SIG-M5 (cell line): ENCODE measurements at regions not wholly inside any gene's neighbourhood (a gene's known extent, or its start where the extent isn't known, plus 50 kb on each side); places are given as distances from the start of the nearest gene placed in this dataset.

Experiments used
- DNase-seq: peaks from one replicate; lab custom pipeline; 2025; lab: John Stamatoyannopoulos, UW

GRCh38 chr17:14813649-14814370 is 451.3 kb downstream of the PMP22 start:
- no peak for DNase-seq

DNA sequence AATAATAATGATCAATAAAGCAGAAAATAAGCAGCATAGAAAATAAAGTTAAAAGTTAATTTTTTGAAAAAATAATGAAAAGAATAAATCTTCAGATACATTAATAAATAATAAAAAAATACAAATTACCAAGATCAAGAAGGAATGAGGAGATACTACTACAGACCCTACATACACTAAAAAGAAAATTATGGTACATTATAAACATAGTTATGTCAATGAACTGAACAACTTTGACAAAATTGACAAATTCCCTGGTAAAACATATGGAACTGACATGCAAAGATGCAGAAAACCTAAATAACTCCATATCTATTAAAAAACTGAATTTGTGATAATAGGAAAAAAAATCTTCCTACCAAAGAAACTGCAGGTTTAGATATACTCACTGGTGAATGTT is 456.7 kb downstream of the PMP22 start:
- DNase-seq = no peak

- DNase-seq = no peak
Measured at GRCh38 chr17:14805348-14805747, 459.8 kb downstream of the PMP22 start.

DNA sequence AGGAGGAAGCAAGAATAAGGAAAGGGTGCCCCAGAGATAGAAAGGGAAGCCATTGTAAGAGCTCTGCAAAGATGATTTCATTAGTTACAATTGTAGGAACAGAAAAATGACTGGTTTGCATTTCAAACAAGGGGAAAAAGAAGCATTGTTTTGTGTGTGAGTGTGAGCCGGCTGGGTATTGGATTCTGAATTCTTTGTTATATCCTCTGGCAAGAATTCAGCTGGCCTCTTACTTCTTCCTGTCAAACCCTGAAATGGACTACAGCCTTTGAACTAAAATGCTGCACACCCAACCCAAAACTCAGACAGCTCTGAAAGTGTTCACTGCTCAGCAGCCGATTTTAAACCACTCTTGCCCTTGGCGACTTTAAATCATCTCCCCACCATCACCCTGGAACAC is 461.3 kb downstream of the PMP22 start:
- DNase-seq = no peak

DNA sequence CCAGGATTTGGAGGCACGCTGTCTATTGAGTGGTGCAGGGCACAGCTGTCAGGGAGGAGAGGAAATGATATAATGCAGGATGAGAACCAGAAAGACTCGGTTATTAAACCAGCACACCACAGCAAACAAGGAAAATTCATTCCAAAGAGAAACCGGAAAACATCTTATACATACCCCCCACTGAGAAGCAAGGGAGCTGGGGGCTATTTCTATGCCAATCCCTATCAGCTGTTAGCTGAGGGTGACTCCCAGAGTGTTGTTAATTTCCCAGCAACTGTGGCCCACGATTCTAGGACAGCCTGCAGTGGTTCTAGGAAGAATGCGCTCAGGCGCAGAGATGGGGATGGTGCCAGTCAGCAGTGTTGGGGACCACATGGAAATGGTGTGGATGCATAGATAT is 467.3 kb downstream of the PMP22 start:
- DNase-seq = no peak

DNA sequence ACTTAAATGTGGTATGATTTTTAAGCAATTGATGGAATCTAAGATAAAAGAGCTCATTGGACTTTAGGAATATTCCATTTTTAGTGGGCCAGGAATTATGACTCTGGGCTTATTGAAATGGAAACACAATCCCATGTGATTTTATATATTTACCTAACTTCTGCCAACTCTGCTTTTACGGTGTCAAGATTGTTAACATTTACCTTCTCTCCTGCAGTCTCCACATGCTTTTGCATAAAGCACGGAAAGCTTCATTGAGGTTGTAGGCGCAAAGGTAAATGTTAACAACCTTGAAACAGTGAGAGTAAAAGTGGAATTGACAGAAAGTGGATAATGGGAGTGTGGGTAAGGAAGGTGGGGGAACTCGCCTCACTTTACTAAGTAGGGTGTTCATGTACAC is 468.1 kb downstream of the PMP22 start:
- DNase-seq = no peak

DNA sequence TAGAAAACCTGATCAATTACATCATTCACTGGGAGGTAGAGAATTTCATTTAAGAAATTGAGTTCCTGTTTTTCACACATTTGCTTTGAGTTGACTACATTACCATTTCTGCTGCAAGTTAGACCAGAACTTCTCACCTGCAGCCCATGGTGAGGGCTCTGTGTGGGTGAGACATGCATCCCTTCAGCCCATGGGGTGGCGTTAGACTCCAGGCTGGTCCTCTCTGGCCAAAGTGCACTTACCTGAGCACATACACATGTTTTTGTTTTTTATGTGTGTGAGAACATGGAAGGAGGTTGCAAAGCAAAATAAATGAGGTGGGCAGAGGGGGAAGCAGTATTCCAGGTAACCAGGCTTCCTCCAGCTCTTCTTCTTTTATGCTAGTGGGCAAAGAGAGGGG is 470.2 kb downstream of the PMP22 start:
- DNase-seq = no peak

GRCh38 chr17:14793237-14793636 is 471.9 kb downstream of the PMP22 start:
- no peak for DNase-seq

- DNase-seq = no peak
Measured at GRCh38 chr17:14792746-14793145, 472.4 kb downstream of the PMP22 start.

DNA sequence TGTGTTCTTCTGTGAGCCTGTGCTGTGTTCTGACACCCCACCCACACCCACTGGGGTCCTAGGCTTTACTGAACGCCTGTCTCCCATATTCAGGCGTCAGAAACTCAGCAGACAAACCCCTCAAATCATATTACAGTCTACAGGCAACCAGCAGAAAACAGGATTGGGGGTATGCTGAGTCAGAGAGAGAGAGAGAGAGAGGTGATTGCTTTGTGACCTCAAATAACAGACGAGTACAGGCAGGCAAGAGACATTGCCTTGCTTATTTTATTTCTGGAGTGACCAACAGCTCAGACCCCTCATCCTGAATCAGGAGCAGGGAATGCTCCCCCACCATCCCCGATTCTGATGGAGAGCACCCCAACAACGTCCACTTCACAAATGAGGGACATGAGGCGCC is 473.9 kb downstream of the PMP22 start:
- DNase-seq = no peak

GRCh38 chr17:14790521-14790920 is 474.6 kb downstream of the PMP22 start:
- DNase-seq = no peak

- no peak for DNase-seq
Measured at GRCh38 chr17:14784997-14785696, 480.0 kb downstream of the PMP22 start.

- DNase-seq = no peak
Measured at GRCh38 chr17:14781123-14781522, 480.2 kb downstream of the HS3ST3B1 start.

DNA sequence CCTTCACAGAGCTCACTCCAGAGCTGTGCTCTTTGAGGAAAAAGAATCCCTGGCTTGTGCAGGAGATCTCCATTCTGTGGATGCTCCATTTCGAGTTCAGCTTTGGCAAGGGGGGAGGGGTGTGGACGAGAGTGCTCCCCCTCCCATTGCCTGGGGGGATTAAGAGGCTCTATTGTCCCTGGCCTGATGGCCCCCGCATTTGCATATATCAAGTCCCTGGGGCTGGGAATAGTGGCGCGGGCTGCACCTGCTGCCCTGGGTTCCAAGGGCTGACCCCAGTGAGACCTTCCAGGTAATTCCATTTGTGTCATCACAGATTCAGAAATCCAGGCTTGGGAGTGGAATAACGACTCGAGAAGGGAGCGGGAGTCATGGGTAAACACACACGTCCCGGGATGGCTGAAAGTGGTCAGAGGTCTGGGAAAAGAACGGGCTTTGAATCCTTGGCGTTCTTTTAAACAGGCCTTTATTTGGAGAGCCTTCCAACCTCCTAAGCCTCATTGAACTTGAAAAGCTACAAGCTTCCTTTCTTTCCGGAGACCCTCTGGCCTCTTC is 479.3 kb downstream of the HS3ST3B1 start:
- no peak for DNase-seq

- no peak for DNase-seq
Measured at GRCh38 chr17:14779241-14779640, 478.4 kb downstream of the HS3ST3B1 start.

DNA sequence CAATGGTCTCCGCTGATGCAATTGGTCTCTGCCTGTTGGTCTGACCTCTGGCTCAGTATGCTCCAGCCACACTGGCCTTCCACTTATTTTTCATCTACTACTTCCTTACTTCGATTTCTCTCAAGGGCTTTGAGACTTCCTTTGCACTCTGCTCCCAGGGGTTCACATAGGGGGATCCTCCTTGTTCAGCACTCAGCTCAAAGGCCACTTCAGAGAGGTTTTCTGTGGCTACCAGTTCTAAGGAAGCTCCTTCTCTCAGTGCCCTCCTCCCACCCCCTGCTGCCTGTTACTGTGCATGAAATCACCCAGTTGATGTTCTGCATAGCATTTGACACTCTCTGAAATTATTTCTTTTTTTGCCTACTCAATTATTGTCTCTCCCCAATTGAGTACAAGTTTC is 476.4 kb downstream of the HS3ST3B1 start:
- no peak for DNase-seq

DNA sequence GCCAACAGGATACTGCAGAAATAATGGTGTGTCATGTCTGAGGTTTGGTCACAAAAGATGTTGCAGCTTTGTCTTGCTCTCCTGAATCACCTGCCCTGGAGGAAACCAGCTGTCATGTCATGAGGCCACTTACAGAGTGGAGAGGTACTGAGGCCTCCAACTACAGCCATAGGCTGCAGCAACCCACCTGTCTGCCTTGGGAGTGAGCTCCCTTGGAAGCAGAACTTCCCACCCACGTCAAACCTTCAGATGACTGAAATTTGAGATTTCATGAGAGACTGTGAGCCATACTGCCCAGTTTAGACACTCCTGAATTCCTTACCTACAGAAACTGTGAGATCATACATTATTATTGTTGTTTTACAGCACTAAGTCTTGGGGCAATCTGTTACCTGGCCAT is 475.9 kb downstream of the HS3ST3B1 start:
- DNase-seq = no peak

DNA sequence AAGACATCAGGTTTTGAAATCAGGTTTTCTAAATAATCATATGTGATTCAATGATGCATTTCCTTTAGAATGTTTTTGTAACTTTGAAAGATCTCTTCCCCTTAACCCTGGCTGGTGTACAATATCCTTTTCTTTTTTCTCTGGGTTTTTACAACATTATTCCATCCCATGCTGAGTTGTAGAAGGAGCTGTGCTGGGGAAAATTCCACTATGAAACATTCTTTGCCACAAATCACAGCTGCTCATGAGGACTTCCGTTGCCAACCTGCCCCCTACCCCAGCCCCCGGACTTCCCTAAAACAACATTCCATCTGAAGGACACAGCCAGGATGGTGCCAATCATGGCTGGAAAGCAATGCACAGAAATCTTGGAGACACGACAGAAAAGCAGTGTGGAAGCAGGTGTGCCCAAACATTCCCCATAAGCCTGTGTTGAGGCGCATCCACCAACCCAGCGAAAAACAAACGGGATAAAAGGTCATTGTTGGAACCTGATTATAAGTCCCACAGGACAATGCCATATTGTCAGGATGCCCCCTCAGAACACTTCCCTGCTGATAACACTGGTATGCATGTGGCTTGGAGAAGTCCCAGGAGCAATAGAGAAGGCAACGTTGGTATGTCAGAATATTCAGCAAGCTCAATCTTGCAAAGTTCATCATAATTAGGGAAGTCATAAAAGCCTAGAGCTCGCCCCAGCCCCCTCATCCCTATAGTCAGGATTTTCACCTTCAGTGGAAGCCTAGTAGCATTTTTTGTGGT is 475.0 kb downstream of the HS3ST3B1 start:
- no peak for DNase-seq

GRCh38 chr17:14774774-14775173 is 473.9 kb downstream of the HS3ST3B1 start:
- DNase-seq = no peak

- DNase-seq = no peak
Measured at GRCh38 chr17:14772776-14773175, 471.9 kb downstream of the HS3ST3B1 start.

DNA sequence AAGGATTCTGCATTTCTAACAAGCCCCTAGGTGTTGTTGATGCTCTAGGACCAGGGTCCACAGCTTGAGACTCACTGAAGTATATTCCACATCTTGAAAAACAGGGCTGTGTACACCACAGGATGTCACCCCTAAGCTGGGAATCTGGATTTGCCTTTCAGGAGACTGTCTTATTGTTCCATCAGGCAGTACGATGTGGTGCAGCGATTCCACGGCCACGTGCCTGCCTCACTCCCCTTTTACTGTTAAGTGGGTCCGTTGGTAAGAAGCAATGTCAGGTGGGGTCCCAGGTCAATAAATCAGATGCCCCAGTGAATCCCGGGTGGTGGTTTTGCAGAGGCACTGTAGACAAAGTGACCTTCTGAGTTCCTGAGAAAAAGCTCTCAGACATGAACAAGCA is 470.7 kb downstream of the HS3ST3B1 start:
- no peak for DNase-seq

- DNase-seq = no peak
Measured at GRCh38 chr17:14768923-14769322, 468.0 kb downstream of the HS3ST3B1 start.
